Epithelial cell of proximal tubule (primary cell): ENCODE measurements at regions not wholly inside any gene's neighbourhood (a gene's known extent, or its start where the extent isn't known, plus 50 kb on each side); places are given as distances from the start of the nearest gene placed in this dataset.

Source experiments
- DNase-seq: peaks from one replicate; pipeline ENCODE4 v3.0.0-alpha.2; 2011; ENCODE audit warnings: low read depth
- H3K4me3 ChIP-seq: 2 replicates; pipeline ENCODE4 v1.5.1; 2011; ENCODE audit warnings: low read depth, mild to moderate bottlenecking, low read length
- CTCF ChIP-seq: conservative IDR thresholded peaks from 2 replicates; pipeline ENCODE4 v1.5.1; 2012; ENCODE audit warnings: low read depth, mild to moderate bottlenecking, low read length

- H3K4me3 ChIP-seq, result no peak overlapping the region
- no peak for DNase-seq
- no peak for TF ChIP-seq CTCF
Measured at GRCh38 chr14:25436288-25436875, 386.4 kb upstream of the STXBP6 start.

DNA sequence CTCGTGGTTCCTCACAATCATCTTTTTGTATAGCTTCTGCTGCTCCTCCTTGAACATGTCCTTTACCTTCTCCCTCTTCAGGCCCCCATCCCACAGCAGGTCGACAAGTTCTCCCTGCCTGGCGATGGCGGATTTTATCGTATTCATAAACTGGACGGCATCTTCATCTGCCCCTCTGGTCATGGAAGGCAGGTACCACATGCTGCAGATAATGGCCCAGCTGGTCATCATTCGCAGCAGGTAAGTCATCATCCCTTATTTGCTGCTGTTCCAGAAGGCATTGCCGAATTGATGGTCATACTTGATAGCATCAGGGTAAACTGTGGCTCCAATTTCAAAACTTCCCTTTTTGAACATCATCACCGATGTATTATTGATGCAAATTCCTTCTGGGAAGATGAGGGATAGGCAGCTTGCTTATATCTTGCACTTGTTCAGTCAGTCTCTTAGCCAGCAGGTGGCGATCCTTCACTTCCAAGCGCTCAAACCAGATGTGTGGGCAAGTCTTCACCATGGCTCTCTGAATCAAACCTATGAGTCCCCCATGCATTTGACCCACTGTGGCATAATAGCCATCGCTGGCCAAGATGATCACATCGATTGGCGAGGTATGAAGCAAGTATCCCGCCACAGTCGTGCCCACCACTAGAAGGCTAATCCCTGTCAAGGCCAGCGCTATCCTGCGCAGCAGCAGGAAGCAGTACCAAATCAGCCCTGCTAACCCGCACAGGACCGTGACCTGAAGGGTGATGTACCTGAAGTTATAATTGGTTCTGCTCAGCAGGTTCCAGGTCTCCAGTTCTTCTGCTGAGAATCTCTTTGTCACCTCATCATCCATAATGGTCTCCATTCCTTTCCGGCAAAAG is 381.5 kb upstream of the STXBP6 start:
- TF ChIP-seq CTCF, result no peak
- DNase-seq, result no peak
- no peak overlapping the region for H3K4me3 ChIP-seq

DNA sequence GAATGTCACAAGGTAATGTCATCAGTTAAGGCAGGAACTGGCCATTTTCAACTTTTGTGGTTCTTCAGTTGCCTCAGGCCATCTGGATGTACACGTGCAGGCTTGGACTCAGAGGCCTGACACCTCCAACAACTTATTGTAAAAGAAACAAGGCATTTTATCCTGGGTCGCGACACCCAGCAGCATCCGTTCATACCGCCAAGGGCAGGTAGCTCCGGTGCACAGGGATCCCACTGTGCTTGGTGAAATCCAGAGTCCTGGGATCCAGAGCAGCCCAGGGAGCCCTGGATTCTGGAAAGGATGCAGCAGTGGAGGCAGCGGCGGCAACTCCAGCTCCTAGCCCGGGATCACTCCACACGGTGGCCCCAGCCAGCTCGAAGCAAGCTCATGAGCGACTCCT is 380.9 kb upstream of the STXBP6 start:
- DNase-seq, result no peak
- TF ChIP-seq CTCF, result no peak
- no peak overlapping the region for H3K4me3 ChIP-seq

GRCh38 chr14:25412998-25413397 is 363.1 kb upstream of the STXBP6 start:
- no peak for DNase-seq
- no peak for TF ChIP-seq CTCF
- no peak overlapping the region for H3K4me3 ChIP-seq

- no peak overlapping the region for H3K4me3 ChIP-seq
- no peak for DNase-seq
- peak; percentile 27 for TF ChIP-seq CTCF
Measured at GRCh38 chr14:25411781-25412757, 362.1 kb upstream of the STXBP6 start.

DNA sequence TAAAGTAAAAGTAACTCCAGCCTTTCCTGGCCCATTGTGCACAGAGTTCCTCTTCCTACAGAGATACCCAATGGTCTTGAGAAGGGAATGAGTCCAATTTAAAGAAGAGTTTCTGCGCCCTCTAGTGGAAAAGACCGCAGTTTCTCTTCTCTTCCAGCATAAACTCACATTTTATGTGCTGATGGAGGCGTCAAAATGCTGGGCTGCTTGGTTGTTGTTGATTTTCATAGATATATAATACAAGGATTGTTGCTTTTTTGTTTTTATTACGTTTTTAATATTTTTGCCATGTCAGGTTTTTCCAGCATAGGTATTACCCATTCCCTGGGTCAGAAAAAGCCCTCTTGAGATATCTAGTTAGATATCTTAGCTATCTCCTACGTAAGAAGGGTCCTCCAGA is 356.9 kb upstream of the STXBP6 start:
- H3K4me3 ChIP-seq, result no peak overlapping the region
- DNase-seq, result no peak
- TF ChIP-seq CTCF, result peak; percentile 49
